ENCODE measurements at regions not wholly inside any gene's neighbourhood (a gene's known extent, or its start where the extent isn't known, plus 50 kb on each side); places are given as distances from the start of the nearest gene placed in this dataset.

GRCh38 chr5:159734366-159734765 lies 181.9 kb upstream of the ADRA1B start:
- TF ChIP-seq CTCF (IDR thresholded peaks at IDR 0.05; ENCODE audit: low read length) (no peak), EZH2 (optimal IDR thresholded peaks at IDR 0.05; ENCODE audit: low read depth, low read length) (no peak)
